ENCODE measurements at regions not wholly inside any gene's neighbourhood (a gene's known extent, or its start where the extent isn't known, plus 50 kb on each side); places are given as distances from the start of the nearest gene placed in this dataset.

- TF ChIP-seq ZNF121 (CRISPR knock-in tag; IDR thresholded peaks at IDR 0.05) (no peak), NFATC4 (CRISPR knock-in tag; IDR thresholded peaks at IDR 0.05) (no peak), ZNF423 (CRISPR knock-in tag; IDR thresholded peaks at IDR 0.05) (no peak), FOXP1 (CRISPR knock-in tag; IDR thresholded peaks at IDR 0.05; ENCODE audit: borderline replicate concordance) (no peak), CREB1 (CRISPR knock-in tag; IDR thresholded peaks at IDR 0.05) (no peak)
Measured at GRCh38 chr4:79607979-79608378, 200.0 kb upstream of the GK2 start (continued).

GRCh38 chr4:79604152-79604551 lies 196.1 kb upstream of the GK2 start:
- CTCF ChIA-PET, result no interaction called here

GRCh38 chr4:79603681-79604080 lies 195.7 kb upstream of the GK2 start:
- Mint-ChIP-seq H3K4me1 (0 out of 2 replicates have a peak, but pooled peaks cover 7% of the 10 kb centered on the region), H3K27ac (no peak overlapping the region), H3K36me3 (no peaks in the 10 kb centered on the region), H3K9me3 (peaks cover 31% of the 10 kb centered on the region), H3K4me3 (no peak overlapping the region), H3K27me3 (ENCODE audit: low read depth) (no peaks in the 10 kb centered on the region; the same call in 1 of the 2 replicates)
- TF ChIP-seq ATF2 (CRISPR knock-in tag; IDR thresholded peaks at IDR 0.05; ENCODE audit: borderline replicate concordance, low read depth) (no peak), SP1 (CRISPR knock-in tag; conservative IDR thresholded peaks at IDR 0.05) (no peak)
- DNase-seq (ENCODE audit: low spot score), result no peak
- ChIA-PET CTCF (no interaction called here), POLR2A (no interaction called here)
- ATAC-seq, result no peak

More at GRCh38 chr4:79604152-79604551, 196.1 kb upstream of the GK2 start:
- Mint-ChIP-seq H3K36me3 (no peaks in the 10 kb centered on the region), H3K27ac (no peak overlapping the region), H3K27me3 (ENCODE audit: low read depth) (no peaks in the 10 kb centered on the region; the same call in 1 of the 2 replicates), H3K9me3 (peaks cover 31% of the 10 kb centered on the region), H3K4me3 (no peak overlapping the region), H3K4me1 (0 out of 2 replicates have a peak, but pooled peaks cover 7% of the 10 kb centered on the region)
- DNase-seq (ENCODE audit: low spot score), result no peak
- POLR2A ChIA-PET, result no interaction called here
- TF ChIP-seq SMAD4 (CRISPR knock-in tag; IDR thresholded peaks at IDR 0.05), result no peak
- TF ChIP-seq IRF2 (CRISPR knock-in tag; IDR thresholded peaks at IDR 0.05; ENCODE audit: borderline replicate concordance, low read depth), result no peak
- TF ChIP-seq SOX15 (CRISPR knock-in tag; IDR thresholded peaks at IDR 0.05), result no peak
- TF ChIP-seq JUN (CRISPR knock-in tag; IDR thresholded peaks at IDR 0.05), result no peak
- no peak for TF ChIP-seq ZNF121 (CRISPR knock-in tag; IDR thresholded peaks at IDR 0.05)
- no peak for TF ChIP-seq TP53 (CRISPR knock-in tag; IDR thresholded peaks at IDR 0.05)
- no peak for TF ChIP-seq CDX4 (CRISPR knock-in tag; IDR thresholded peaks at IDR 0.05; ENCODE audit: borderline replicate concordance)
- TF ChIP-seq CTCF (IDR thresholded peaks at IDR 0.05), result no peak
- no peak for TF ChIP-seq ESRRA (CRISPR knock-in tag; IDR thresholded peaks at IDR 0.05; ENCODE audit: borderline replicate concordance)
- TF ChIP-seq KAT7 (CRISPR knock-in tag; IDR thresholded peaks at IDR 0.05; ENCODE audit: borderline replicate concordance), result no peak
- no peak for TF ChIP-seq MXD4 (CRISPR knock-in tag; IDR thresholded peaks at IDR 0.05; ENCODE audit: borderline replicate concordance)
- no peak for TF ChIP-seq IRF1 (CRISPR knock-in tag; IDR thresholded peaks at IDR 0.05)
- no peak for TF ChIP-seq MAX (CRISPR knock-in tag; IDR thresholded peaks at IDR 0.05)
- no peak for ATAC-seq
